HUES48 (cell line): ENCODE measurements at regions not wholly inside any gene's neighbourhood (a gene's known extent, or its start where the extent isn't known, plus 50 kb on each side); places are given as distances from the start of the nearest gene placed in this dataset.

ENCODE experiments used
- H3K27ac ChIP-seq: one replicate; pipeline ENCODE4 v1.7.0; 2013; ENCODE audit warnings: low read depth, low read length, inconsistent platforms
- H3K27me3 ChIP-seq: 2 replicates; pipeline ENCODE4 v1.6.1; 2013; ENCODE audit warnings: mild to moderate bottlenecking, low read length; ENCODE audit not compliant: control insufficient read depth, insufficient read depth
- H3K36me3 ChIP-seq: 2 replicates; pipeline ENCODE4 v1.6.1; 2013; ENCODE audit warnings: low read length; ENCODE audit not compliant: control insufficient read depth, insufficient read depth
- H3K4me1 ChIP-seq: 2 replicates; pipeline ENCODE4 v1.6.1; 2013; ENCODE audit warnings: mild to moderate bottlenecking, low read length; ENCODE audit not compliant: control insufficient read depth, insufficient read depth
- H3K4me3 ChIP-seq: 2 replicates; pipeline ENCODE4 v1.5.1; 2013; ENCODE audit warnings: mild to moderate bottlenecking, low read depth, low read length
- H3K9ac ChIP-seq: 2 replicates; pipeline ENCODE4 v1.6.1; 2013; ENCODE audit warnings: mild to moderate bottlenecking, low read depth, low read length, moderate library complexity
- H3K9me3 ChIP-seq: 2 replicates; pipeline ENCODE4 v1.6.1; 2013; ENCODE audit warnings: low read length; ENCODE audit not compliant: control insufficient read depth, insufficient read depth

- Histone ChIP-seq H3K4me1 (no peaks in the 10 kb centered on the region), H3K27ac (no peak overlapping the region), H3K9ac (no peak overlapping the region), H3K36me3 (no peaks in the 10 kb centered on the region), H3K27me3 (no peaks in the 10 kb centered on the region), H3K4me3 (no peak overlapping the region), H3K9me3 (no peaks in the 10 kb centered on the region)
Measured at GRCh38 chr5:35324201-35324600, 93.9 kb upstream of the PRLR start.

DNA sequence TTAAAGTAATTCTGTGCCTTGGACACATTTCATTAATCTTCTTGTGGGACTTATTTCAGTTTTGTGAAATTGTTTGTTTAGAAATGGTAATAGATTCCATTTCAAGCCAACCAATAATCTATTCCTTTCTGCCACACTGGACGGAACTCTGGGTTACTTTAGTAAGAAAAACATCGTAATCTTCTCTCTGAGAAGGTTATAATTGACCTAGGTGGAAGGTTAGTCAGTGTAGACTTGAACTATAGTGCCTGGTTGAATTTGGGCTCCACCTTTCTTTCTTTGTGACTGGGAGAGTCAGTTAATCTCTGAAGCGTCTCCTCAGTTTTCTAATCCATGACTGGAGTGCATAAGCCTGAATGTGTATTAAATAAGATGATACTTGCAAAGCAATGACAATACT, 89.7 kb upstream of the PRLR start:
- Histone ChIP-seq H3K4me1 (no peaks in the 10 kb centered on the region), H3K27me3 (no peaks in the 10 kb centered on the region), H3K9ac (no peak overlapping the region), H3K36me3 (no peaks in the 10 kb centered on the region), H3K9me3 (no peaks in the 10 kb centered on the region), H3K4me3 (no peak overlapping the region), H3K27ac (no peak overlapping the region)

DNA sequence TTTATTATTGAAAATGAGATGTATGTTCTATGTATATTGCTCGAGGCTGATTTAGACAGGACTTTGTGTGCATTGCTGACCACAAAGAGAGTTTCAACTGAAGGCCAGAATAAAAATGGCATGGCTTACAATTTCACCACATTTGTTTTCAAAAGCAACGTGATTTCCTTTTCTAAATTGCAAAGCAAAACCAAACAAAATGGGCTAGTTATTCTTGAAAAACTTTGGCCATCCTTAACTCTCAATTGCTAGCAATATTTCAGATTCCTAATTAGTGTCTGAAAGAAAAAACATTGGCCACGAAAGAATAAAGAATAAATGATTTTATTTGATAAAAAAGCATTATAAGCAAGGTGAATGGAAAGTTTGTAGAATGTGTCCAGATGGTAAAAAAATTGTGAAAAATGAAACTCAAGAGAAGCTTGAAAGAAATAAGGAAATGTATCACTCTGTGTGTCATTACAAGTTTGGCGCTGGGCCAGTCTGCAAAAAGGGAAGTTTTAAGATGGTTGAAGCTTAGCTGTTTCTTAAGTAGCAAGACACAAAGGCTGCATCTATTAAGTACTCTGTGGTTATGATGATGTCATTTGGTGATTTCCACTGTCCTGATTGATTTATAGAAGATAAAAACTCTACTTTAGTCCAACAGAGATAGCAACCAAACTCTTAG, 89.2 kb upstream of the PRLR start:
- H3K27me3 ChIP-seq: no peaks in the 10 kb centered on the region
- no peak overlapping the region for H3K9ac ChIP-seq
- H3K27ac ChIP-seq: no peak overlapping the region
- H3K36me3 ChIP-seq: no peaks in the 10 kb centered on the region
- no peaks in the 10 kb centered on the region for H3K9me3 ChIP-seq
- H3K4me3 ChIP-seq: no peak overlapping the region
- H3K4me1 ChIP-seq: no peaks in the 10 kb centered on the region

- no peak overlapping the region for H3K27ac ChIP-seq
Measured at GRCh38 chr5:35317586-35317985, 87.3 kb upstream of the PRLR start.

GRCh38 chr5:35316611-35317274, 86.5 kb upstream of the PRLR start:
- no peak overlapping the region for H3K9ac ChIP-seq

More at GRCh38 chr5:35317586-35317985, 87.3 kb upstream of the PRLR start:
- Histone ChIP-seq H3K4me1 (no peaks in the 10 kb centered on the region), H3K4me3 (no peak overlapping the region), H3K36me3 (no peaks in the 10 kb centered on the region), H3K27me3 (no peaks in the 10 kb centered on the region), H3K9ac (no peak overlapping the region), H3K9me3 (no peaks in the 10 kb centered on the region)

GRCh38 chr5:35313291-35313690, 83.0 kb upstream of the PRLR start:
- Histone ChIP-seq H3K4me3 (no peak overlapping the region), H3K36me3 (no peaks in the 10 kb centered on the region), H3K4me1 (no peaks in the 10 kb centered on the region), H3K9me3 (no peaks in the 10 kb centered on the region), H3K27me3 (no peaks in the 10 kb centered on the region), H3K9ac (no peak overlapping the region), H3K27ac (no peak overlapping the region)

More at GRCh38 chr5:35316611-35317274, 86.5 kb upstream of the PRLR start:
- Histone ChIP-seq H3K36me3 (no peaks in the 10 kb centered on the region), H3K4me3 (no peak overlapping the region), H3K9me3 (no peaks in the 10 kb centered on the region), H3K4me1 (no peaks in the 10 kb centered on the region), H3K27ac (no peak overlapping the region), H3K27me3 (no peaks in the 10 kb centered on the region)

- Histone ChIP-seq H3K27ac (no peak overlapping the region), H3K27me3 (no peaks in the 10 kb centered on the region), H3K4me1 (no peaks in the 10 kb centered on the region), H3K4me3 (no peak overlapping the region), H3K9ac (no peak overlapping the region), H3K36me3 (no peaks in the 10 kb centered on the region), H3K9me3 (no peaks in the 10 kb centered on the region)
Measured at GRCh38 chr5:35312267-35312666, 82.0 kb upstream of the PRLR start.

GRCh38 chr5:35309365-35310130, 79.3 kb upstream of the PRLR start:
- H3K27ac ChIP-seq: no peak overlapping the region
- no peaks in the 10 kb centered on the region for H3K9me3 ChIP-seq
- H3K4me1 ChIP-seq: no peaks in the 10 kb centered on the region
- H3K9ac ChIP-seq: no peak overlapping the region
- H3K36me3 ChIP-seq: no peaks in the 10 kb centered on the region
- no peaks in the 10 kb centered on the region for H3K27me3 ChIP-seq
- no peak overlapping the region for H3K4me3 ChIP-seq

DNA sequence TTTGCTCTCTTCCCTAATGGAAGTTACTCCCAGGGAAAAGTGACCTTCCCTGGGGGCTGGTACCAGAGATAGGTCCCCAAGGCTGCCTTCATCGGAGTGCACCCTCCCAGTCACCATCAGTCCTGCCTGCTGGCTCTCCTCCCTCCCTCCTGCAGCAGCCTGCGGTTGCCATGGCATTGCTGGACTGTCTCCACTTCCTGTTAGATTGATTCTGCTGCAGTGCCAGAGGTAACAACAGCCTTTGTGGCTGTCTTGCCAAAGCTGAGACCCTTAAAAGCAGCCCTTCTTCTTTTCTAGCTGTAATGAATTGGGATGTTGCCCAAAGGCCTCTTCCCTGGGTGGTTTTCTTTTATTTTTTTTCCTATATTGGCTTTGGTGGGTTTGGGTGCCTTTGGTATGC, 78.1 kb upstream of the PRLR start:
- Histone ChIP-seq H3K9me3 (no peaks in the 10 kb centered on the region), H3K9ac (no peak overlapping the region), H3K27me3 (no peaks in the 10 kb centered on the region), H3K4me1 (no peaks in the 10 kb centered on the region), H3K4me3 (no peak overlapping the region), H3K36me3 (no peaks in the 10 kb centered on the region), H3K27ac (no peak overlapping the region)

DNA sequence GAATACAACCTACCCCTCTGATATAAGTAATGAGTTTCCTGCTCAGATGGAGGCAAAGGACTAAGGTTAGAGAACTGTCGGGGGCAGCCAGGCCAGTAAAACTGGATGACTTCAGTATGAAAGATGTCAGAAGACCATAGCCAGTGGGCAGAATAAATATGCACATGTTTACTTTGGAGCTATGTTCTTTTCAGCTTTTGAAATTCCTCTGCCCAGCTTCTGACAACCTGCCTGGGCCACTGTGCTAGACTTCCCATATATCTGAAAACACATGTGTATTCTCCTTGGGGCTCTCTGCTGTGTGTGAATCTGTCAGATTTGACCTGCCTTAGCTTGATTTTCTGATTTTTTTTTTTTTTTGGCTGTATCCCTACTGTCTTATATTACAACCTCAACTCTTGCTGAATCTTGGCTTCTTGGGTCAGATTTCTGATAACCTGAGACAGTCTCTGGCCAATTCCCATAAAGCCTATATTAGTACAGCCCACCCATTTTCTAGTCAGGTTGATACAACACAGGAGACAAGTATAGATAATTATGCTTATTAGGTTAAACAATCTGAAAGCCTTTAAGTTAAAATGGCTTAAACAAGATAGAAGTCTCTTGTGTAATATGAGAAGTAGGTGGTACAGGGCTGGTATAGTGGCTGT, 76.6 kb upstream of the PRLR start:
- no peaks in the 10 kb centered on the region for H3K36me3 ChIP-seq
- H3K4me1 ChIP-seq: no peaks in the 10 kb centered on the region
- H3K9ac ChIP-seq: no peak overlapping the region
- H3K27ac ChIP-seq: no peak overlapping the region
- H3K27me3 ChIP-seq: no peaks in the 10 kb centered on the region
- no peaks in the 10 kb centered on the region for H3K9me3 ChIP-seq
- no peak overlapping the region for H3K4me3 ChIP-seq
